Prostate gland (tissue), 2 donors: ENCODE measurements at regions not wholly inside any gene's neighbourhood (a gene's known extent, or its start where the extent isn't known, plus 50 kb on each side); places are given as distances from the start of the nearest gene placed in this dataset.

Source experiments
- DNase-seq: peaks from one replicate; pipeline ENCODE4 v3.0.0-alpha.2; 2019; ENCODE audit warnings: low spot score
- H3K27ac ChIP-seq, 2 donors: fragments of 200-600 bp; sonication (generic); 2 replicates each; pipeline ENCODE4 v1.5.1; 2017 to 2019
- H3K27me3 ChIP-seq: fragments of 200-600 bp; sonication (generic); replicated peaks from 2 replicates; pipeline ENCODE4 v1.5.1; 2019; ENCODE audit not compliant: insufficient read depth
- H3K36me3 ChIP-seq, 2 donors: fragments of 200-600 bp; sonication (generic); 1 replicate in 1 of 2; 2 replicates in 1 of 2; pipeline versions ENCODE4 v1.5.1 to v1.8.1; 2017 to 2019
- H3K4me1 ChIP-seq: fragments of 200-600 bp; sonication (generic); replicated peaks from 2 replicates; pipeline ENCODE4 v1.5.1; 2019
- H3K4me3 ChIP-seq, 2 donors: fragments of 200-600 bp; sonication (generic); 2 replicates each; pipeline ENCODE4 v1.5.1; 2017 to 2019
- H3K9me3 ChIP-seq: fragments of 200-600 bp; sonication (generic); 2 replicates; pipeline ENCODE4 v1.5.1; 2017
- POLR2A ChIP-seq: fragments of 450-650 bp; IDR thresholded peaks from one replicate; pipeline ENCODE4 v1.6.1; 2016; ENCODE audit warnings: antibody characterized with exemption, mild to moderate bottlenecking
- POLR2AphosphoS5 ChIP-seq: sonication (generic); formaldehyde crosslinking; IDR thresholded peaks from one replicate; pipeline ENCODE4 v1.6.1; 2017; ENCODE audit warnings: antibody characterized with exemption
- WGBS: methylation state at CpG from one replicate; pipeline ENCODE4 v1.1.5; 2018; 5-methylcytosine and 5-hydroxymethylcytosine counted together
- intact Hi-C: fragments of 100-400 bp; cut with DNase I; formaldehyde crosslinking; loops from one replicate; pipeline ENCODE4 v1.14.2; 2022
- TF ChIP-seq, protein P1 (sequence below), 4 experiments: fragments of 200-600 bp in 2 of 4; fragments of 450-650 bp in 2 of 4; sonication (generic) in 2 of 4; IDR thresholded peaks; 1 replicate in 3 of 4; 2 replicates in 1 of 4; pipeline ENCODE4 v1.5.1; 2016 to 2019; ENCODE audit warnings: antibody characterized with exemption in 4 of 4, mild to moderate bottlenecking in 2 of 4, moderate library complexity in 2 of 4

DNA sequence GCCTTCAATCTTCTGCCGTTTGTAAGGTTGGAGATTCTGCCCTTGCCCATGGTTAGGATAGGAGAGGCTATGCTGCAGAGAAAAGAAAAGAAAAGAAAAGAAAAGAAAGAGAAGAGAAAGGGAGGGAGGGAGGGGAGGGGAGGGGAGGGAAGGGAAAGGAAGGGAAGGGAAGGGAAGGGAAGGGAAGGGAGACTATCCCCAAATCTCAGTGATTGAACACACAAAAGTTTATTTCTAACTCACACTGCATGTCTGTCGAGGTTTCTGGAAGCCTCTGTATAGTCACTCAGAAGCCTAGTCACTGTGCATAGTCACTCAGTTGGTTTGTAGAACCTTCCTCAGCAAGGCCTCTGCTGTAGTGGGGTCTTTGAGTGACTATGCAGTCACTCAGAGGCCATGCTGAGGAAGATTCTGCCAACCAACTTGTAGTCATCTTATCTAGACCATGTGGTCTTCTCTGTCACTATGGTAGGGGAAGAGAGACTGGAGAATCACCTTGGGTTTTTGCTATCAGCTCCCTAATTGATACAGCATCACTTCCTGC is 52.3 kb upstream of the ABCC9 start:
- 94% methylated on average over 2 of the region's 2 CpGs for WGBS
- H3K27me3 ChIP-seq, result no peaks in the 10 kb centered on the region
- H3K36me3 ChIP-seq, result no peaks in the 10 kb centered on the region
- DNase-seq, result no peak
- no peak overlapping the region for H3K4me3 ChIP-seq
- H3K27ac ChIP-seq, result no peak overlapping the region
- TF ChIP-seq, protein P1, sequence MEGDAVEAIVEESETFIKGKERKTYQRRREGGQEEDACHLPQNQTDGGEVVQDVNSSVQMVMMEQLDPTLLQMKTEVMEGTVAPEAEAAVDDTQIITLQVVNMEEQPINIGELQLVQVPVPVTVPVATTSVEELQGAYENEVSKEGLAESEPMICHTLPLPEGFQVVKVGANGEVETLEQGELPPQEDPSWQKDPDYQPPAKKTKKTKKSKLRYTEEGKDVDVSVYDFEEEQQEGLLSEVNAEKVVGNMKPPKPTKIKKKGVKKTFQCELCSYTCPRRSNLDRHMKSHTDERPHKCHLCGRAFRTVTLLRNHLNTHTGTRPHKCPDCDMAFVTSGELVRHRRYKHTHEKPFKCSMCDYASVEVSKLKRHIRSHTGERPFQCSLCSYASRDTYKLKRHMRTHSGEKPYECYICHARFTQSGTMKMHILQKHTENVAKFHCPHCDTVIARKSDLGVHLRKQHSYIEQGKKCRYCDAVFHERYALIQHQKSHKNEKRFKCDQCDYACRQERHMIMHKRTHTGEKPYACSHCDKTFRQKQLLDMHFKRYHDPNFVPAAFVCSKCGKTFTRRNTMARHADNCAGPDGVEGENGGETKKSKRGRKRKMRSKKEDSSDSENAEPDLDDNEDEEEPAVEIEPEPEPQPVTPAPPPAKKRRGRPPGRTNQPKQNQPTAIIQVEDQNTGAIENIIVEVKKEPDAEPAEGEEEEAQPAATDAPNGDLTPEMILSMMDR (IDR thresholded peaks at IDR 0.05), result no peak
- TF ChIP-seq POLR2AphosphoS5 (no peak), POLR2A (no peak)
- intact Hi-C loops, result no loop called here
- H3K4me1 ChIP-seq, result no peaks in the 10 kb centered on the region
- no peaks in the 10 kb centered on the region for H3K9me3 ChIP-seq

DNA sequence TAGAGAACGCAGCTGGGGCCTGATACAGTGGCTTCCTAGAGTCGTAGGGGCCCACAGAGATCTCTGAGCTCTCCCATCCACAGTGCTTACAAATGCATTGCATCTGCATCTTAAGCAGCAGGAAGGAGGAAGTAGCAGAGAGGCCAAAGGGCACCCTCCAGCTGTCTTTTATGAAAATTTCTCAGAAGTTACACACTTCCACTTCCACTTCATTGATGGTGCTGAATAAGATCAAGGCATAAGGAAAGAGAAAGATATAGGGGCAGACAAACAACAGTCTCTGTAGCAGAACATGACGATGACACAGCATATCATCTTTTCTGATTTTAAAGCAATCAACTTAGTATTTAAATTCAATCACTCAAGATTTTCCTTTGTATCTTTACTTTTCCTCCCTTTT is 51.6 kb upstream of the ABCC9 start:
- no peaks in the 10 kb centered on the region for H3K36me3 ChIP-seq
- intact Hi-C loops, result no loop called here
- H3K27me3 ChIP-seq, result no peaks in the 10 kb centered on the region
- H3K27ac ChIP-seq, result no peak overlapping the region
- H3K9me3 ChIP-seq, result no peaks in the 10 kb centered on the region
- no peak for TF ChIP-seq POLR2A
- TF ChIP-seq POLR2AphosphoS5, result no peak
- TF ChIP-seq, protein P1 (IDR thresholded peaks at IDR 0.05), result no peak
- DNase-seq, result no peak
- H3K4me1 ChIP-seq, result no peaks in the 10 kb centered on the region
- 72% methylated on average over 3 of the region's 3 CpGs for WGBS
- H3K4me3 ChIP-seq, result no peak overlapping the region

DNA sequence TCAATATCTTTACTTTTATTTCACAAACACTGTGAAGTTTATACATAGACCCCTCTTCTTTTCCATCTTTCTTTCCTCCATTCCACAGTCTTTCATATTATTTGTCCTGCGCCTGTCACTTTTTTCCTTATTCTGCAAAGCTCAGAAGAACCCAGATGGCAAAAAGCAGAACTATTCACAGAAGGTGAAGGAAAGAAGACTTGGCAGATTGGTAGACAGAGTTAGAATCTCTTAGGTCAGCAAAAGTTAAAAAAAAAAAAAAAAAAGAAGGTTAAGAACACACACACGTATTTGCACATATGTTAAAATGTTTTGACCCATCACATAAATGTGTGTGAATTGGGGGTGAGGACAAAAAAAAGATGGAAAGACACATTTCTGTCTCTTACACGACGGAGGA is 50.3 kb upstream of the ABCC9 start:
- Histone ChIP-seq H3K27me3 (no peaks in the 10 kb centered on the region), H3K4me1 (no peaks in the 10 kb centered on the region), H3K4me3 (no peak overlapping the region), H3K36me3 (no peaks in the 10 kb centered on the region), H3K27ac (no peak overlapping the region), H3K9me3 (no peaks in the 10 kb centered on the region)
- intact Hi-C loops, result loop anchor here (2.0 kb wide), 1 partner anchor 295 kb away; no protein-coding TSS in a partner anchor
- TF ChIP-seq, protein P1 (IDR thresholded peaks at IDR 0.05), result no peak
- TF ChIP-seq POLR2AphosphoS5, result no peak
- TF ChIP-seq POLR2A, result no peak
- WGBS, result 71% methylated on average over 4 of the region's 4 CpGs
- no peak for DNase-seq
